H9 (cell line): ENCODE measurements at regions not wholly inside any gene's neighbourhood (a gene's known extent, or its start where the extent isn't known, plus 50 kb on each side); places are given as distances from the start of the nearest gene placed in this dataset.

ENCODE experiments used
- DNase-seq: peaks from one replicate; pipeline ENCODE4 v3.0.0-alpha.2; 2017
- H2AFZ ChIP-seq: one replicate; pipeline ENCODE4 v1.6.1; 2013; ENCODE audit warnings: mild to moderate bottlenecking, low read length, control low read depth, moderate library complexity
- H2AK5ac ChIP-seq: 2 replicates; pipeline ENCODE4 v1.6.1; 2013; ENCODE audit warnings: low read length, control low read depth, mixed read lengths; ENCODE audit not compliant: insufficient read length
- H2BK120ac ChIP-seq: one replicate; pipeline ENCODE4 v1.6.1; 2013; ENCODE audit warnings: low read depth, mild to moderate bottlenecking, low read length, control low read depth, inconsistent platforms; ENCODE audit not compliant: poor library complexity, severe bottlenecking
- H2BK12ac ChIP-seq: 2 replicates; pipeline ENCODE4 v1.6.1; 2013; ENCODE audit warnings: low read length, control low read depth, mixed read lengths, low read depth; ENCODE audit not compliant: insufficient read length
- H2BK15ac ChIP-seq: 2 replicates; pipeline ENCODE4 v1.6.1; 2013; ENCODE audit warnings: low read depth, low read length, control low read depth
- H2BK20ac ChIP-seq: one replicate; pipeline ENCODE4 v1.6.1; 2013; ENCODE audit warnings: low read depth, mild to moderate bottlenecking, low read length, control low read depth, inconsistent platforms; ENCODE audit not compliant: poor library complexity, severe bottlenecking
- H2BK5ac ChIP-seq: 2 replicates; pipeline ENCODE4 v1.6.1; 2013; ENCODE audit warnings: low read length, control low read depth, mixed read lengths; ENCODE audit not compliant: insufficient read length
- H3K14ac ChIP-seq: 2 replicates; pipeline ENCODE4 v1.6.1; 2013; ENCODE audit warnings: low read length, control low read depth; ENCODE audit not compliant: insufficient read depth
- H3K18ac ChIP-seq: 2 replicates; pipeline ENCODE4 v1.6.1; 2013; ENCODE audit warnings: low read depth, mild to moderate bottlenecking, mixed read lengths, low read length, control low read depth; ENCODE audit not compliant: insufficient read length
- H3K23ac ChIP-seq: 2 replicates; pipeline ENCODE4 v1.6.1; 2013; ENCODE audit warnings: low read length, control low read depth, mixed read lengths, low read depth; ENCODE audit not compliant: insufficient read length
- H3K23me2 ChIP-seq: 2 replicates; pipeline ENCODE4 v1.6.1; 2013; ENCODE audit warnings: low read depth, mild to moderate bottlenecking, mixed read lengths, low read length, control low read depth; ENCODE audit not compliant: insufficient read length, poor library complexity, severe bottlenecking
- H3K27ac ChIP-seq: 2 replicates; pipeline ENCODE4 v1.5.1; 2013; ENCODE audit warnings: low read length, control low read depth, mixed read lengths, low read depth; ENCODE audit not compliant: insufficient read length
- H3K27me3 ChIP-seq: 2 replicates; pipeline ENCODE4 v1.6.1; 2013; ENCODE audit warnings: low read length, control low read depth, inconsistent platforms; ENCODE audit not compliant: insufficient read depth
- H3K4ac ChIP-seq: 2 replicates; pipeline ENCODE4 v1.6.1; 2013; ENCODE audit warnings: low read depth, mild to moderate bottlenecking, control low read depth, inconsistent platforms, low read length, moderate library complexity
- H3K4me1 ChIP-seq: 2 replicates; pipeline ENCODE4 v1.6.1; 2013; ENCODE audit warnings: low read length, control low read depth, inconsistent platforms; ENCODE audit not compliant: insufficient read depth
- H3K4me2 ChIP-seq: 2 replicates; pipeline ENCODE4 v1.6.1; 2013; ENCODE audit warnings: low read length, control low read depth, mixed read lengths; ENCODE audit not compliant: insufficient read length, insufficient read depth
- H3K56ac ChIP-seq: 2 replicates; pipeline ENCODE4 v1.6.1; 2013; ENCODE audit warnings: low read depth, mild to moderate bottlenecking, mixed read lengths, low read length, control low read depth; ENCODE audit not compliant: insufficient read length
- H3K79me1 ChIP-seq: 2 replicates; pipeline ENCODE4 v1.6.1; 2013; ENCODE audit warnings: low read depth, mild to moderate bottlenecking, moderate library complexity, low read length, control low read depth, inconsistent platforms; ENCODE audit not compliant: insufficient read depth, poor library complexity, severe bottlenecking
- H3K79me2 ChIP-seq: 2 replicates; pipeline ENCODE4 v1.6.1; 2013; ENCODE audit warnings: low read length, control low read depth, inconsistent platforms; ENCODE audit not compliant: insufficient read depth
- H3K9ac ChIP-seq: 2 replicates; pipeline ENCODE4 v1.6.1; 2013; ENCODE audit warnings: low read length, control low read depth, mixed read lengths; ENCODE audit not compliant: insufficient read length; ENCODE audit errors: extremely low read depth
- H3K9me3 ChIP-seq: one replicate; pipeline ENCODE4 v1.6.1; 2013; ENCODE audit warnings: low read depth, low read length, inconsistent platforms; ENCODE audit not compliant: control insufficient read depth
- H3T11ph ChIP-seq: one replicate; pipeline ENCODE4 v1.6.1; 2013; ENCODE audit warnings: mild to moderate bottlenecking, low read length, control low read depth, inconsistent platforms
- H4K20me1 ChIP-seq: one replicate; pipeline ENCODE4 v1.6.1; 2013; ENCODE audit not compliant: control insufficient read depth, insufficient read length, insufficient read depth
- H4K5ac ChIP-seq: 2 replicates; pipeline ENCODE4 v1.6.1; 2013; ENCODE audit warnings: low read depth, mild to moderate bottlenecking, mixed read lengths, low read length, control low read depth; ENCODE audit not compliant: insufficient read length
- H4K8ac ChIP-seq: replicated peaks from 2 replicates; pipeline ENCODE4 v1.6.1; 2013; ENCODE audit warnings: low read length, control low read depth, mixed read lengths, low read depth; ENCODE audit not compliant: insufficient read length
- H4K91ac ChIP-seq: 2 replicates; pipeline ENCODE4 v1.6.1; 2013; ENCODE audit warnings: low read depth, mild to moderate bottlenecking, moderate library complexity, mixed read lengths, low read length, control low read depth; ENCODE audit not compliant: insufficient read length
- H3K27ac Mint-ChIP-seq, 3 experiments: 2 replicates in 2 of 3; 3 replicates in 1 of 3; pipeline ENCODE4 v1.8.0; 2020 to 2021; ENCODE audit warnings: mixed read lengths in 3 of 3, mild to moderate bottlenecking in 1 of 3, moderate library complexity in 1 of 3
- H3K27me3 Mint-ChIP-seq: 2 replicates; pipeline ENCODE4 v1.8.0; 2021; ENCODE audit warnings: low read depth, mild to moderate bottlenecking, moderate library complexity, mixed read lengths
- H3K36me3 Mint-ChIP-seq, 3 experiments: 2 replicates in 2 of 3; 3 replicates in 1 of 3; pipeline ENCODE4 v1.8.0; 2020 to 2021; ENCODE audit warnings: low read depth in 3 of 3, mixed read lengths in 3 of 3; ENCODE audit not compliant: insufficient read depth in 1 of 3
- H3K4me1 Mint-ChIP-seq, 2 experiments: 2 replicates each; pipeline ENCODE4 v1.8.0; 2020; ENCODE audit warnings: mixed read lengths in 2 of 2
- H3K4me3 Mint-ChIP-seq, 2 experiments: 2 replicates in 1 of 2; 3 replicates in 1 of 2; pipeline ENCODE4 v1.8.0; 2020 to 2021; ENCODE audit warnings: mild to moderate bottlenecking in 2 of 2, mixed read lengths in 2 of 2, moderate library complexity in 1 of 2
- H3K9me3 Mint-ChIP-seq, 2 experiments: 2 replicates in 1 of 2; 3 replicates in 1 of 2; pipeline ENCODE4 v1.8.0; 2020; ENCODE audit warnings: mild to moderate bottlenecking in 2 of 2, mixed read lengths in 2 of 2, moderate library complexity in 1 of 2
- CTCF ChIP-seq: fragments of 200-600 bp; sonication (generic); conservative IDR thresholded peaks from 3 replicates; pipeline ENCODE4 v1.8.0; 2021; ENCODE audit warnings: antibody characterized with exemption, mild to moderate bottlenecking
- WGBS: extraction: QIAGEN DNeasy Blood & Tissue Kit; methylation state at CpG from one replicate; pipeline ENCODE4 v1.1.7; 2013; ENCODE audit warnings: missing lambda C conversion rate, low lambda C conversion rate, mixed read lengths; ENCODE audit not compliant: insufficient read length; ENCODE audit errors: extremely low coverage; 5-methylcytosine and 5-hydroxymethylcytosine counted together

GRCh38 chr18:3388323-3388722 lies 61.6 kb upstream of the TGIF1 start:
- no peak overlapping the region for H3K27ac ChIP-seq
- H3K36me3 Mint-ChIP-seq: peaks cover 9 to 28% (median 10%) of the 10 kb centered on the region in 3 experiments
- TF ChIP-seq CTCF: no peak
- no peak overlapping the region for H3T11ph ChIP-seq
- no peak overlapping the region for H3K9ac ChIP-seq
- H3K18ac ChIP-seq: no peak overlapping the region
- no peaks in the 10 kb centered on the region for H3K23me2 ChIP-seq
- H3K23ac ChIP-seq: no peak overlapping the region
- H3K4me2 ChIP-seq: no peak overlapping the region
- no peak overlapping the region for H2BK5ac ChIP-seq
- no peak overlapping the region for H3K4ac ChIP-seq
- no peak overlapping the region for H3K14ac ChIP-seq
- no peak overlapping the region for H2BK20ac ChIP-seq
- no peaks in the 10 kb centered on the region for H3K27me3 ChIP-seq
- no peak overlapping the region for H2AFZ ChIP-seq
- no peaks in the 10 kb centered on the region for H3K79me2 ChIP-seq
- H3K9me3 ChIP-seq: no peaks in the 10 kb centered on the region
- no peak overlapping the region for H4K8ac ChIP-seq
- DNase-seq: no peak
- no peak overlapping the region for H3K4me3 Mint-ChIP-seq
- H3K4me1 ChIP-seq: peaks cover 9% of the 10 kb centered on the region; the same call in 1 of the 2 replicates
- no peak overlapping the region for H2BK15ac ChIP-seq
- H3K27me3 Mint-ChIP-seq: no peaks in the 10 kb centered on the region; the same call in 1 of the 2 replicates
- H4K91ac ChIP-seq: no peak overlapping the region
- no peak overlapping the region for H3K56ac ChIP-seq
- H4K20me1 ChIP-seq: no peaks in the 10 kb centered on the region
- no CpG with 5 or more reads among the region's 1 CpG for WGBS
- peaks cover 29 to 30% of the 10 kb centered on the region in 2 experiments for H3K4me1 Mint-ChIP-seq
- H3K9me3 Mint-ChIP-seq: peaks cover 18 to 28% of the 10 kb centered on the region in 2 experiments
- no peak overlapping the region for H2AK5ac ChIP-seq
- no peak overlapping the region for H2BK120ac ChIP-seq
- H4K5ac ChIP-seq: no peak overlapping the region
- H3K79me1 ChIP-seq: no peaks in the 10 kb centered on the region
- no peak overlapping the region for H3K27ac Mint-ChIP-seq
- no peak overlapping the region for H2BK12ac ChIP-seq
